ENCODE measurements at regions not wholly inside any gene's neighbourhood (a gene's known extent, or its start where the extent isn't known, plus 50 kb on each side); places are given as distances from the start of the nearest gene placed in this dataset.
A peak's percentile ranks its signal among the peaks of the same experiment; 100 is the strongest.
"Not testable (repeated sequence)": the region's sequence is repeated elsewhere in the genome, so short reads cannot be mapped to it uniquely, and the experiment has no call there.

GRCh38 chr1:185442050-185442449 is 125.0 kb upstream of the IVNS1ABP start:
- Mint-ChIP-seq H3K36me3 (peaks cover 3% of the 10 kb centered on the region), H3K4me3 (no peak overlapping the region), H3K27me3 (no peaks in the 10 kb centered on the region), H3K4me1 (peaks cover 13% of the 10 kb centered on the region), H3K9me3 (no peaks in the 10 kb centered on the region), H3K27ac (no peak overlapping the region)
- CTCF ChIA-PET, result no interaction called here
- no peak for DNase-seq

DNA sequence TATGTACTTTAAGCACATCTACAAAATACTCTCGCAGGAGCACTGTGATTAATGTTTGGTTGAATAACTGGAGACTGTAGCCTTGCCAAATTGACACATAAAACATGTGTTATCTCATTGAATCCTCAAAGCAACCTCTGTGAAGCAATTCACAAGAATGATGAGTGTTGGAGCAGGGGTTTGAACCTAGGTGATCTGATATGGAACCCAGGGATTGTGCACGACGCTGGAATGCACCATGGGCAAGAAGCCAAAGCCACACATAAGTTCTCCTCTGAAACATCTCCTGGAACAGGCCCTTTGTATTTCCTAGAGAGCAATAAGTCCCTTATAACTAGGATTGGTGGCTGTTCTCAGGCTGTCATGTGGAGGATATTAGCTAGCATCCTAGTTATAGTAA is 124.6 kb upstream of the IVNS1ABP start:
- no peaks in the 10 kb centered on the region for H3K9me3 Mint-ChIP-seq
- DNase-seq, result no peak
- CTCF ChIA-PET, result no interaction called here
- H3K4me3 Mint-ChIP-seq, result no peak overlapping the region
- peaks cover 3% of the 10 kb centered on the region for H3K36me3 Mint-ChIP-seq
- H3K27me3 Mint-ChIP-seq, result no peaks in the 10 kb centered on the region
- H3K4me1 Mint-ChIP-seq, result peaks cover 13% of the 10 kb centered on the region
- H3K27ac Mint-ChIP-seq, result no peak overlapping the region

- CTCF ChIA-PET, result interaction anchor here (0.8 kb wide), 1 partner anchor 125 kb away, joined by 3 read pairs; no protein-coding TSS in a partner anchor
- H3K4me1 Mint-ChIP-seq, result peaks cover 13% of the 10 kb centered on the region
- H3K9me3 Mint-ChIP-seq, result no peaks in the 10 kb centered on the region
- H3K27ac Mint-ChIP-seq, result no peak overlapping the region
- no peak for DNase-seq
- H3K4me3 Mint-ChIP-seq, result no peak overlapping the region
- H3K27me3 Mint-ChIP-seq, result no peaks in the 10 kb centered on the region
- H3K36me3 Mint-ChIP-seq, result peaks cover 3% of the 10 kb centered on the region
Observed at GRCh38 chr1:185440877-185441276, 123.8 kb upstream of the IVNS1ABP start.

DNA sequence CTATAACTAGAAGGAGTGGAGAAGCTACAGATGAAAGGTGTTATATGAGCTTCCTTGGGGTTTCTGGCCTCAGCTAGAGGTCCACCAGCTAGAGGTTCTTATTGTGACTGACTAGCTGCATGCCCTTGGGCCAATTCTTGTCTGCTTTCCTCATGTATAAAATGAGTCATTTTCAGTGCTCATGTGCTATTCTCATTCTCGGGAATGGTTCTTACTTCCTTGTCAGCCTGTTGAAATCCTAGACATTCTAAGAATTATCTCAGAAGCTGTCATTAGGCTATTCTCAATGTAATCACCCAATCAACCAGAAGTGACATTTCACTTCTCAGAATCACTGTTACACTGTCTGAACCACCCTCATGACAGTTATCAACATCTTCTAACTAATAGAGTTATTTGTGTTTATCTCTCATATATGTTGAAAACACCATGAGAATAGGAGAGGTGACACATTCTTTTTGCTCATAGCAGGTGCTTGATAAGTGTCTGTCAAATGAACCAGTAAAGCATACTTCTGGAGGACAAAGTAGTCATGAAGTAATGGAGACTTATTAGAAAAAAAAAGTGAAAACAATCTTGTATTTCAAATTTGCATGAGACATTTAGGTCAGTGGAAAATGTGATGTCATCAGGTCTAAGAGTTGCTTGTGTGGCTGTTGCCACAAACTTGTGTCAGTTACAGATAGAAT is 122.8 kb upstream of the IVNS1ABP start:
- H3K27ac Mint-ChIP-seq, result no peak overlapping the region
- DNase-seq, result peak; percentile 45
- no peaks in the 10 kb centered on the region for H3K27me3 Mint-ChIP-seq
- H3K4me3 Mint-ChIP-seq, result no peak overlapping the region
- peaks cover 13% of the 10 kb centered on the region for H3K4me1 Mint-ChIP-seq
- H3K36me3 Mint-ChIP-seq, result peaks cover 3% of the 10 kb centered on the region
- H3K9me3 Mint-ChIP-seq, result no peaks in the 10 kb centered on the region
- CTCF ChIA-PET, result interaction anchor here (0.8 to 1.2 kb wide), 4 partner anchors 76 to 201 kb away, joined by 3 to 4 read pairs (median 3); no protein-coding TSS in a partner anchor

DNA sequence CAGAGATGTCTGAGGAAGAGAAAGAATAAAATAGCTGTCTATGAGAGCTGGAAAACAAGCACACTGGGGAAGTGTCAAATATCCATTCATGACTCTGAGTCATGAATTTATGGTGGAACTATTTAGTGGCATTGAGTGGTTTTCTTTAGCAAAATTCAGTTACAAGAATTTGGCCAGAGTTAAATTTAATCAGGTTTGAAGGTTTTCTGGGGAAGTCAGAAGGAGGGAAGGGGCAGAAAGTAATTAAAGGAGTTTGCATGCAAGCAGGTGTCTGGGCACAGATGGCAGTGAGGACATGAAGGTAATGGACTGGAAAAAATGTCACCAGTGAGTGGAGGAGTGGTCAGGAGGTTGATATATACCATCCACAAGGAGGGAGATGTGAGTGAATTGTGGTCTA is 121.9 kb upstream of the IVNS1ABP start:
- no peak overlapping the region for H3K27ac Mint-ChIP-seq
- H3K36me3 Mint-ChIP-seq, result peaks cover 3% of the 10 kb centered on the region
- H3K4me1 Mint-ChIP-seq, result peaks cover 13% of the 10 kb centered on the region
- no peaks in the 10 kb centered on the region for H3K9me3 Mint-ChIP-seq
- no peak for DNase-seq
- CTCF ChIA-PET, result interaction anchor here (0.8 to 1.2 kb wide), 4 partner anchors 77 to 200 kb away, joined by 3 to 4 read pairs (median 3); no protein-coding TSS in a partner anchor
- no peaks in the 10 kb centered on the region for H3K27me3 Mint-ChIP-seq
- no peak overlapping the region for H3K4me3 Mint-ChIP-seq

DNA sequence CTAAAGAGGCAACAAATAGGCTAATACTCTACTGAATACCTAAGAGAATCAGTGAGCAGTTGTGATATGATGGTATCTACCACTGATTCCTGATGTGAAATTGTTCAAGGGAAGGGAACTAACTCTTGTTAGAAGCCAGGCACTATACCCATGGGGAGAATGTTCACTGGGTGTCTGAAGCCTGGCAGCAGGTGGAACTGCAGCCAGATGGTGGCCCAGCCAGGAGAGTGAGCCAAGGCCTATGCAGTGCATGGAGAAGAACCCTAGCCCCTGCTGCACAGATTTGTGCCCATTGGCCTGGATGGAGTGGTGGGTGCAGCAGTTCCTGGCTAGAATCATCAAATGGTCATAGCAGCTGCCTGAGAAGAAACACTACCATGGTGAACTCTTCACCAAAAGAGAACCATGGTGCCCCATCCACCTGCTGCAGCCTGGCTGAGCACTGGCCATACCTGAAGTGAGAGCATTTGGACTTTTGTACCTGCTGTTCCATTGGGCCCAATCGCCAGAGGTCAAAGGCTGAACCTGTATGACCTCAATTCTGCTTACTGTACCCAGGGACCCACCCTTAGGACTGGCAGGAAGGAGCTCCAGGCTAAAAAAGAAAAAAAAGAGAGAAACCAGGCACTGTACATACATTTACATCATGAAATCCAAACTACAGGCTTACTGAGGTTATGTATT is 118.8 kb upstream of the IVNS1ABP start:
- Mint-ChIP-seq H3K27me3 (no peaks in the 10 kb centered on the region), H3K4me3 (no peak overlapping the region), H3K27ac (no peak overlapping the region), H3K9me3 (no peaks in the 10 kb centered on the region), H3K4me1 (peaks cover 9% of the 10 kb centered on the region), H3K36me3 (peaks cover under 1% of the 10 kb centered on the region)
- CTCF ChIA-PET, result interaction anchor here (0.8 kb wide), 1 partner anchor 160 kb away, joined by 3 read pairs; no protein-coding TSS in a partner anchor
- DNase-seq, result no peak

GRCh38 chr1:185434721-185435120 is 117.7 kb upstream of the IVNS1ABP start:
- H3K9me3 Mint-ChIP-seq, result peaks cover 1% of the 10 kb centered on the region
- H3K36me3 Mint-ChIP-seq, result no peaks in the 10 kb centered on the region
- no peak overlapping the region for H3K4me3 Mint-ChIP-seq
- H3K27ac Mint-ChIP-seq, result no peak overlapping the region
- DNase-seq, result no peak
- H3K27me3 Mint-ChIP-seq, result no peaks in the 10 kb centered on the region
- peaks cover 8% of the 10 kb centered on the region for H3K4me1 Mint-ChIP-seq
- CTCF ChIA-PET, result no interaction called here

- Mint-ChIP-seq H3K36me3 (no peaks in the 10 kb centered on the region), H3K27me3 (no peaks in the 10 kb centered on the region), H3K27ac (no peak overlapping the region), H3K4me3 (no peak overlapping the region), H3K9me3 (peaks cover 1% of the 10 kb centered on the region), H3K4me1 (peaks cover 8% of the 10 kb centered on the region)
- CTCF ChIA-PET, result no interaction called here
- DNase-seq, result no peak
Observed at GRCh38 chr1:185433667-185434066, 116.6 kb upstream of the IVNS1ABP start.

DNA sequence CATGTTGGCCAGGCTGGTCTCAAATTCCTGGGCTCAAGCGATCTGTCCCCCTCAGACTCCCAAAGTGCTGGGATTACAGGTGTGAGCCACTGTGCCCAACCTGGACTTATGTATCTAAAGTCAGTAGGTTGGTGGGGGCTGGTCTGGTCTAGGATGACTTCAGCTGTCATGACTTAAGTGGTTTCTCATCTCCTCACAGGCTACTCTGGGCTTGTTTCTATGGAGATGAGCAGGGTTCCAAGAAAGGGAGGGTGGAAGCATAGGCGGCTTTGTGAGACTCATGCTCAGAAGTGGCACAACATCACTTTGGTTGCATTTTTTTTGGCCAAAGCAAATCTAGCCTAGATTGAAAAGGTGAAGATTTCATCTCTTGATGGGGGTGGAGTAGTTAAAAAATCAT is 115.9 kb upstream of the IVNS1ABP start:
- DNase-seq, result no peak
- no peak overlapping the region for H3K27ac Mint-ChIP-seq
- CTCF ChIA-PET, result no interaction called here
- H3K4me1 Mint-ChIP-seq, result peaks cover 8% of the 10 kb centered on the region
- no peak overlapping the region for H3K4me3 Mint-ChIP-seq
- H3K27me3 Mint-ChIP-seq, result no peaks in the 10 kb centered on the region
- no peaks in the 10 kb centered on the region for H3K36me3 Mint-ChIP-seq
- peaks cover 1% of the 10 kb centered on the region for H3K9me3 Mint-ChIP-seq

- no peak overlapping the region for H3K4me3 Mint-ChIP-seq
- no peak overlapping the region for H3K27ac Mint-ChIP-seq
- peaks cover 1% of the 10 kb centered on the region for H3K9me3 Mint-ChIP-seq
- no peak for DNase-seq
- no peaks in the 10 kb centered on the region for H3K36me3 Mint-ChIP-seq
- H3K4me1 Mint-ChIP-seq, result peaks cover 8% of the 10 kb centered on the region
- no peaks in the 10 kb centered on the region for H3K27me3 Mint-ChIP-seq
- CTCF ChIA-PET, result interaction anchor here (1.4 kb wide), 1 partner anchor 20 kb away, joined by 3 read pairs; no protein-coding TSS in a partner anchor
Observed at GRCh38 chr1:185431612-185432011, 114.6 kb upstream of the IVNS1ABP start.

GRCh38 chr1:185429668-185430067 is 112.6 kb upstream of the IVNS1ABP start:
- H3K36me3 Mint-ChIP-seq, H3K4me3 Mint-ChIP-seq, H3K9me3 Mint-ChIP-seq, H3K27ac Mint-ChIP-seq, H3K27me3 Mint-ChIP-seq, DNase-seq: not testable (repeated sequence)
- H3K4me1 Mint-ChIP-seq, result peaks cover 11% of the 10 kb centered on the region
- CTCF ChIA-PET, result interaction anchor here (1.0 kb wide), 1 partner anchor 251 kb away, joined by 4 read pairs; no protein-coding TSS in a partner anchor

- H3K36me3 Mint-ChIP-seq, result no peaks in the 10 kb centered on the region
- no peak overlapping the region for H3K4me3 Mint-ChIP-seq
- peaks cover 9% of the 10 kb centered on the region for H3K4me1 Mint-ChIP-seq
- peaks cover 7% of the 10 kb centered on the region for H3K27me3 Mint-ChIP-seq
- no peak overlapping the region for H3K27ac Mint-ChIP-seq
- no peak for DNase-seq
- CTCF ChIA-PET, result interaction anchor here (1.2 to 1.9 kb wide), 2 partner anchors 242 to 253 kb away, joined by 3 to 4 read pairs; no protein-coding TSS in a partner anchor
- H3K9me3 Mint-ChIP-seq, result peaks cover 1% of the 10 kb centered on the region
Observed at GRCh38 chr1:185427776-185428175, 110.7 kb upstream of the IVNS1ABP start.

- no peak for DNase-seq
- Mint-ChIP-seq H3K36me3 (no peaks in the 10 kb centered on the region), H3K4me3 (no peak overlapping the region), H3K27ac (no peak overlapping the region), H3K27me3 (peaks cover 7% of the 10 kb centered on the region), H3K4me1 (peaks cover 6% of the 10 kb centered on the region), H3K9me3 (peaks cover 1% of the 10 kb centered on the region)
- CTCF ChIA-PET, result interaction anchor here (1.2 to 1.9 kb wide), 2 partner anchors 243 to 253 kb away, joined by 3 to 4 read pairs; no protein-coding TSS in a partner anchor
Observed at GRCh38 chr1:185427264-185427663, 110.2 kb upstream of the IVNS1ABP start.

- Mint-ChIP-seq H3K27ac (no peak overlapping the region), H3K36me3 (no peaks in the 10 kb centered on the region), H3K4me3 (no peak overlapping the region), H3K9me3 (peaks cover 1% of the 10 kb centered on the region), H3K4me1 (peaks cover 8% of the 10 kb centered on the region), H3K27me3 (peaks cover 7% of the 10 kb centered on the region)
- CTCF ChIA-PET, result interaction anchor here (1.9 kb wide), 1 partner anchor 254 kb away, joined by 4 read pairs; no protein-coding TSS in a partner anchor
- DNase-seq, result no peak
Observed at GRCh38 chr1:185426848-185427247, 109.8 kb upstream of the IVNS1ABP start.

Measured in activated naive CD4-positive, alpha-beta T cell treated with anti-CD3 and anti-CD28 coated beads, Interleukin-2, amount 10 ng/mL, durations not matched to agents 7 days and 5 days (primary cell).